PC-3 (cell line): ENCODE measurements at regions not wholly inside any gene's neighbourhood (a gene's known extent, or its start where the extent isn't known, plus 50 kb on each side); places are given as distances from the start of the nearest gene placed in this dataset.

ENCODE experiments used
- CTCF ChIP-seq: fragments of 300-600 bp; sonication (generic); conservative IDR thresholded peaks from 2 replicates; pipeline ENCODE4 v1.5.1; 2017; ENCODE audit warnings: antibody characterized with exemption, low read depth, mild to moderate bottlenecking, low read length
- EZH2 ChIP-seq: fragments of 300-600 bp; sonication (generic); IDR thresholded peaks from one replicate; pipeline ENCODE4 v1.6.1; 2017; ENCODE audit warnings: antibody characterized with exemption, mild to moderate bottlenecking, low read length; ENCODE audit not compliant: unreplicated experiment

DNA sequence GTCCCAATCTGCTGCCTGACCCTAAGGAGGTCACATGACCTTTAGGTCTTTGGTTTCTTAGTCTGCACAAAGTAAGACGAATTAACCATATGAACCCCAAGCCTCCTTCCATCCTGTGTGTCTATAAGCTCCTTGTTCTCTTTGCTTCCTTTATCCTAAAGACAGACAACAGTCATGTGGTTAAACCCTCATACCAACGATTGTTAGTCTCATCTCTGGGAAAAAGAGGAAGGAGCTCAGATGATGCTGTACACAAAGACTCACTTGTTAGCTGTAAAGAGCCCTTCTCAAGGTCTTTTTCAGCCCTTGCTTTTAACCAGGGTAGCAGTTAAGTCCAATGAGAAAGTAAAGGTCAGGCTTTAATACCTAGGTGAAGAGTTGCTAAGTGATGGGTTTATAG lies 443.7 kb downstream of the TNS1 start:
- TF ChIP-seq CTCF, result no peak
- no peak for TF ChIP-seq EZH2
